ENCODE measurements at regions not wholly inside any gene's neighbourhood (a gene's known extent, or its start where the extent isn't known, plus 50 kb on each side); places are given as distances from the start of the nearest gene placed in this dataset.

- no peak for TF ChIP-seq EP300 (IDR thresholded peaks at IDR 0.05)
- Histone ChIP-seq H3K4me3 (no peak overlapping the region), H3K9me3 (no peaks in the 10 kb centered on the region), H3K27ac (no peak overlapping the region), H3K4me1 (peaks cover 0 to 19% (median 13%) of the 10 kb centered on the region in 4 donors), H3K27me3 (peaks cover 0 to 5% (median 3%) of the 10 kb centered on the region in 3 donors), H3K36me3 (no peaks in the 10 kb centered on the region)
- 94 to 97% methylated on average over 5 of the region's 5 CpGs for WGBS, 2 donors
- intact Hi-C loops (cut with DNase I) = loop anchor here (2.0 to 5.0 kb wide), 3 partner anchors 160 to 545 kb away; no protein-coding TSS in a partner anchor
- DNase-seq = no peak
Measured at GRCh38 chr2:236512267-236512666, 57.4 kb upstream of the ACKR3 start.

- Histone ChIP-seq H3K36me3 (no peaks in the 10 kb centered on the region), H3K9me3 (no peaks in the 10 kb centered on the region), H3K27me3 (no peaks in the 10 kb centered on the region), H3K27ac (peak overlapping the region in 2 of 4 donors; percentile 8 to 16), H3K4me1 (peaks cover 0 to 22% (median 9%) of the 10 kb centered on the region in 4 donors), H3K4me3 (no peak overlapping the region)
- peak; percentile 73 for DNase-seq
- TF ChIP-seq CTCF (IDR thresholded peaks at IDR 0.05) (peak; percentile 69 to 87 (median 86)), EP300 (IDR thresholded peaks at IDR 0.05) (no peak)
- intact Hi-C loops (cut with DNase I) = loop anchor here (1.0 to 5.0 kb wide), 4 partner anchors 54 to 544 kb away; no protein-coding TSS in a partner anchor
- 23 to 24% methylated on average over 7 of the region's 7 CpGs for WGBS, 2 donors
Measured at GRCh38 chr2:236512902-236513435, 56.7 kb upstream of the ACKR3 start.

- no peak for DNase-seq
- Histone ChIP-seq H3K9me3 (no peaks in the 10 kb centered on the region), H3K27ac (no peak overlapping the region), H3K27me3 (no peaks in the 10 kb centered on the region), H3K36me3 (no peaks in the 10 kb centered on the region), H3K4me3 (no peak overlapping the region), H3K4me1 (peaks cover 0 to 23% (median 9%) of the 10 kb centered on the region in 4 donors)
- 49 to 83% methylated on average over 8 of the region's 8 CpGs for WGBS, 2 donors
- TF ChIP-seq CTCF (IDR thresholded peaks at IDR 0.05) (no peak), POLR2A (IDR thresholded peaks at IDR 0.05) (no peak), POLR2AphosphoS5 (IDR thresholded peaks at IDR 0.05) (no peak), EP300 (IDR thresholded peaks at IDR 0.05) (no peak)
- intact Hi-C loops (cut with DNase I) = loop anchor here (1.0 to 5.0 kb wide), 4 partner anchors 53 to 543 kb away; no protein-coding TSS in a partner anchor
Measured at GRCh38 chr2:236513956-236514355, 55.7 kb upstream of the ACKR3 start.

GRCh38 chr2:236516708-236517107, 52.9 kb upstream of the ACKR3 start:
- H3K4me1 ChIP-seq = peaks cover 0 to 23% (median 9%) of the 10 kb centered on the region in 4 donors
- no peak overlapping the region for H3K27ac ChIP-seq
- no peaks in the 10 kb centered on the region for H3K36me3 ChIP-seq
- no peaks in the 10 kb centered on the region for H3K27me3 ChIP-seq
- H3K4me3 ChIP-seq = no peak overlapping the region
- DNase-seq = no peak
- TF ChIP-seq POLR2A (IDR thresholded peaks at IDR 0.05) (no peak), CTCF (IDR thresholded peaks at IDR 0.05) (no peak), EP300 (IDR thresholded peaks at IDR 0.05) (no peak), POLR2AphosphoS5 (IDR thresholded peaks at IDR 0.05) (no peak)
- 81 to 84% methylated on average over 6 of the region's 6 CpGs for WGBS, 2 donors
- no peaks in the 10 kb centered on the region for H3K9me3 ChIP-seq
- intact Hi-C loops (cut with DNase I) = no loop called here

GRCh38 chr2:236517251-236518031, 52.2 kb upstream of the ACKR3 start:
- 58 to 72% methylated on average over 11 of the region's 11 CpGs for WGBS, 2 donors
- no peak for TF ChIP-seq EP300 (IDR thresholded peaks at IDR 0.05)
- no peak for TF ChIP-seq POLR2A (IDR thresholded peaks at IDR 0.05)
- TF ChIP-seq POLR2AphosphoS5 (IDR thresholded peaks at IDR 0.05) = no peak
- no peak for TF ChIP-seq CTCF (IDR thresholded peaks at IDR 0.05)
- Histone ChIP-seq H3K36me3 (no peaks in the 10 kb centered on the region), H3K4me3 (no peak overlapping the region), H3K27ac (no peak overlapping the region), H3K4me1 (peaks cover 0 to 23% (median 9%) of the 10 kb centered on the region in 4 donors), H3K27me3 (no peaks in the 10 kb centered on the region), H3K9me3 (no peaks in the 10 kb centered on the region)
- intact Hi-C loops (cut with DNase I) = no loop called here
- DNase-seq = no peak

Data from sigmoid colon (tissue), 6 donors.